ENCODE measurements at regions not wholly inside any gene's neighbourhood (a gene's known extent, or its start where the extent isn't known, plus 50 kb on each side); places are given as distances from the start of the nearest gene placed in this dataset.

- TF ChIP-seq POLR2AphosphoS5 (IDR thresholded peaks at IDR 0.05; ENCODE audit: insufficient read depth in 1 of 2, low read depth in 1 of 2) (no peak), CTCF (IDR thresholded peaks at IDR 0.05) (no peak), POLR2A (IDR thresholded peaks at IDR 0.05) (no peak)
Observed at GRCh38 chr20:22830138-22830537, 205.0 kb upstream of the SSTR4 start.
